ENCODE measurements at regions not wholly inside any gene's neighbourhood (a gene's known extent, or its start where the extent isn't known, plus 50 kb on each side); places are given as distances from the start of the nearest gene placed in this dataset.

GRCh38 chr5:111587728-111588127, 75.4 kb upstream of the STARD4 start:
- TF ChIP-seq CTCF (IDR thresholded peaks at IDR 0.05) (no peak), POLR2A (IDR thresholded peaks at IDR 0.05) (no peak)
